Thoracic aorta (tissue), 2 donors: ENCODE measurements at regions not wholly inside any gene's neighbourhood (a gene's known extent, or its start where the extent isn't known, plus 50 kb on each side); places are given as distances from the start of the nearest gene placed in this dataset.

Source experiments
- ATAC-seq: fragments of 150-250 bp; one replicate; pipeline ENCODE4 v1.8.0; 2017; ENCODE audit warnings: low read depth; ENCODE audit not compliant: insufficient number of reproducible peaks, low FRiP score
- DNase-seq: peaks from one replicate; pipeline ENCODE4 v3.0.0-alpha.2; 2020; ENCODE audit warnings: low spot score
- H3K27ac ChIP-seq, 2 donors: fragments of 200-600 bp; sonication (generic); 1 replicate in 1 of 2; 2 replicates in 1 of 2; pipeline ENCODE4 v1.5.1; 2016; ENCODE audit warnings: mild to moderate bottlenecking in 2 of 2, moderate library complexity in 2 of 2
- H3K27me3 ChIP-seq: fragments of 200-600 bp; sonication (generic); replicated peaks from 2 replicates; pipeline ENCODE4 v1.6.0; 2016; ENCODE audit warnings: mild to moderate bottlenecking; ENCODE audit not compliant: insufficient read depth
- H3K36me3 ChIP-seq: fragments of 200-600 bp; sonication (generic); one replicate; pipeline ENCODE4 v1.5.1; 2016
- H3K4me1 ChIP-seq, 2 donors: fragments of 200-600 bp; sonication (generic); 1 replicate in 1 of 2; 2 replicates in 1 of 2; pipeline versions ENCODE4 v1.5.1 to v1.6.0; 2016; ENCODE audit warnings: low read depth in 2 of 2, mild to moderate bottlenecking in 1 of 2; ENCODE audit not compliant: control insufficient read depth in 1 of 2
- H3K4me3 ChIP-seq: fragments of 200-600 bp; sonication (generic); 2 replicates; pipeline ENCODE4 v1.5.1; 2016; ENCODE audit warnings: mild to moderate bottlenecking
- H3K9me3 ChIP-seq: fragments of 200-600 bp; sonication (generic); 2 replicates; pipeline ENCODE4 v1.5.1; 2016
- TF ChIP-seq, protein P1 (sequence below): fragments of 200-600 bp; sonication (generic); IDR thresholded peaks from one replicate; pipeline ENCODE4 v1.5.1; 2019; ENCODE audit warnings: antibody characterized with exemption

DNA sequence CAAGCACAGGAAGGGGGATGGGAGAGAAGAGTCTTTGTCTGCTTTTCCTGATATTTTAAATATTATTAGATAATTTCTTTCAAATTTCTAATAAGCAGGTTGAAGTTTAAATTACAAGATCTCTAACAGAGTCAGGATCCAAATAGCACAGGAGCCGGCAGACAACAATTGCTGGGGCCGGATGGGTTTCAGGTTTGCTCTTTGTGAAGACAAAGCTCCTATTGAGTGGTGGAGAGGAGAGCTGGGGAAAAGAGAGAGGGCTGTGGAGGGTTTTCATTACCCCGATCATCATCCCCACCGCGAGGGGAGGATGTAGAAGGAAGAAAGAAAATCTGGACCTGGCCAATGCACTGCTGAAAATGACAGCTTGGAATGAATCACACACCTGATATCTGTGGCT lies 197.3 kb downstream of the SOX9 start:
- ATAC-seq, result no peak
- H3K27ac ChIP-seq, result no peak overlapping the region
- DNase-seq, result no peak
- H3K9me3 ChIP-seq, result no peaks in the 10 kb centered on the region
- no peaks in the 10 kb centered on the region for H3K36me3 ChIP-seq
- H3K4me1 ChIP-seq, result no peaks in the 10 kb centered on the region
- no peak overlapping the region for H3K4me3 ChIP-seq
- TF ChIP-seq, protein P1, sequence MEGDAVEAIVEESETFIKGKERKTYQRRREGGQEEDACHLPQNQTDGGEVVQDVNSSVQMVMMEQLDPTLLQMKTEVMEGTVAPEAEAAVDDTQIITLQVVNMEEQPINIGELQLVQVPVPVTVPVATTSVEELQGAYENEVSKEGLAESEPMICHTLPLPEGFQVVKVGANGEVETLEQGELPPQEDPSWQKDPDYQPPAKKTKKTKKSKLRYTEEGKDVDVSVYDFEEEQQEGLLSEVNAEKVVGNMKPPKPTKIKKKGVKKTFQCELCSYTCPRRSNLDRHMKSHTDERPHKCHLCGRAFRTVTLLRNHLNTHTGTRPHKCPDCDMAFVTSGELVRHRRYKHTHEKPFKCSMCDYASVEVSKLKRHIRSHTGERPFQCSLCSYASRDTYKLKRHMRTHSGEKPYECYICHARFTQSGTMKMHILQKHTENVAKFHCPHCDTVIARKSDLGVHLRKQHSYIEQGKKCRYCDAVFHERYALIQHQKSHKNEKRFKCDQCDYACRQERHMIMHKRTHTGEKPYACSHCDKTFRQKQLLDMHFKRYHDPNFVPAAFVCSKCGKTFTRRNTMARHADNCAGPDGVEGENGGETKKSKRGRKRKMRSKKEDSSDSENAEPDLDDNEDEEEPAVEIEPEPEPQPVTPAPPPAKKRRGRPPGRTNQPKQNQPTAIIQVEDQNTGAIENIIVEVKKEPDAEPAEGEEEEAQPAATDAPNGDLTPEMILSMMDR, result no peak
- no peaks in the 10 kb centered on the region for H3K27me3 ChIP-seq

DNA sequence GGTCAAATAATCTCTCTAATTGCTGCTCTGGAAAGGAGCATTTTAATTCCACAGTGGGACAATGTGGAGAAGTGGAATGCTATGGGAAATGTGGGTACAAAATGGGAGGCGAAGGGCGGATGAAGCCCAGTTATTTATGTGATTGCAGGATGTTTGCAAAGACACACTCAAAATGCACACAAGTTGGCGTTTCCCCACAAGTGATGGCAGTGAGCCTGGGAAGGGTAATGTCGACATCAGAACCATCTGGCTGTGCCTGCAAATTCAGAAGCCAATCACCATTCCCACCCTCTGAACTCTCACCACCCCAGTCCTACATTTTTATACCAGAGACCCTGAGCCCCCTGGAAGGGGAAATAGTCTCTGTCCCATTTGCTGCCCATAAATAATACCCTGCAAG lies 201.1 kb downstream of the SOX9 start:
- Histone ChIP-seq H3K27me3 (no peaks in the 10 kb centered on the region), H3K27ac (no peak overlapping the region)

DNA sequence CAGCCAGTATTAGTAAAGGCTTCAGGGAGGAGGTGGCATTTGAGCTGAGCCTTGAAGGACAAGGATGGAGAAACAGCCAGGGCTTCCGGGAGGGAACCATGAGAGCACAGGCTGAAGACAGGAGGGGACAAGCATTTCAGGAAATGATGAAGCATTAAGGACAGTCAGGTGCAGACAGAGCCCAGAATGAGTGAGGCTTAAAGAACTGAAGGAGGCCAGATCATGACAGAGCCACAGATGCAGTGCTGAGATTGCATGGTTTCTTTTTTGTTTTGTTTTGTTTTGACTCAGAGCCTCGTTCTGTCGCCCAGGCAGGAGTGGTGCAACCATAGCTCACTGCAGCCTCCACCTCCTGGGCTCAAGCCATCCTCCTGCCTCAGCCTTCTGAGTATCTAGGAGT lies 211.5 kb downstream of the SOX9 start:
- Histone ChIP-seq H3K27me3 (no peaks in the 10 kb centered on the region), H3K27ac (no peak overlapping the region), H3K4me1 (no peaks in the 10 kb centered on the region), H3K4me3 (no peak overlapping the region), H3K9me3 (no peaks in the 10 kb centered on the region), H3K36me3 (no peaks in the 10 kb centered on the region)
- ATAC-seq (no peak), DNase-seq (no peak)
- TF ChIP-seq, protein P1, result no peak

More for the DNA sequence above, 201.1 kb downstream of the SOX9 start:
- no peak overlapping the region for H3K4me3 ChIP-seq
- ATAC-seq (no peak), DNase-seq (no peak)
- no peaks in the 10 kb centered on the region for H3K9me3 ChIP-seq
- H3K36me3 ChIP-seq, result no peaks in the 10 kb centered on the region
- H3K4me1 ChIP-seq, result no peaks in the 10 kb centered on the region
- TF ChIP-seq, protein P1, result no peak

DNA sequence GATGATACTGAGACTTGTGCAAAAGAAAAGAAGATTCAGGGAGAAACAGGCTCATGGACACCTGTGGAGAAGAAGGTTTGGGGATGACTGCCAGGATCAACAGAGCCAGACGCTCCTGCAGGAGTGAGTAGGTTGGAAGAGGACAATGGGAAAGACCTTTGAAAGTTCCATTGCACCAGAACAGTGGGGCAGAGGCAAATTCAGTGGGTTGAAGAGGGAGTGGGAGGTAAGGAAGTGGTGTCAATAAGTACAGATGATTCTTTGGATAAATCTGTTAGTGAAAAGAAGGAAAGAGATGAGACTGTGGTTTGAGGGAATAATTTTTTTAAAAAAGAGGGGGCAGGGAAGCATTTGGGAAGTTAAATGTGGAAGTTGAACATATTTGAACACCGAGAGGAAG lies 212.8 kb downstream of the SOX9 start:
- Histone ChIP-seq H3K4me1 (peaks cover 4 to 6% of the 10 kb centered on the region in 2 donors), H3K36me3 (no peaks in the 10 kb centered on the region), H3K27me3 (no peaks in the 10 kb centered on the region), H3K4me3 (no peak overlapping the region), H3K9me3 (no peaks in the 10 kb centered on the region), H3K27ac (no peak overlapping the region)
- DNase-seq (no peak), ATAC-seq (no peak)
- TF ChIP-seq, protein P1, result no peak

DNA sequence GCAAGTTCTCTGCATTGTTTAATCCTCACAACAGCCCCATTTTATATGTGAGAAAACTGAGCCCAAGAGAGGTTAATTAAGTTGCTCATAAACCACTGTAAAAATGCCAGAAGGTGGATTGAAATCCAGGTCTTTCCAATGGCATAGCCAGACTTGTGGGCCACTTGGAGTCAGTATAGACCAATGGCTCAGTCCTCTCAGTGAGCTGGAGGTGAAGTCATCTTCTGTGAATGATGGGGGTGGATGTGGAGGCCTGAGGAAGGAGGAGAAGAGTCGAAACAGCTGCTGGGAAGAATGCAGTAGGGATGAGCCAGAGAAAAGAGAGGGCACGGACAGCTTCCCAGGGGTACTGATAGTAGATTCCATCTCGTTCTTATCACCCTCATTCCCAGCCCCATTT lies 213.4 kb downstream of the SOX9 start:
- TF ChIP-seq, protein P1, result no peak
- Histone ChIP-seq H3K9me3 (no peaks in the 10 kb centered on the region), H3K27ac (no peak overlapping the region), H3K27me3 (no peaks in the 10 kb centered on the region), H3K4me1 (peaks cover 4 to 10% of the 10 kb centered on the region in 2 donors), H3K4me3 (no peak overlapping the region), H3K36me3 (no peaks in the 10 kb centered on the region)
- no peak for ATAC-seq
- DNase-seq, result no peak
